ENCODE measurements at regions not wholly inside any gene's neighbourhood (a gene's known extent, or its start where the extent isn't known, plus 50 kb on each side); places are given as distances from the start of the nearest gene placed in this dataset.

DNA sequence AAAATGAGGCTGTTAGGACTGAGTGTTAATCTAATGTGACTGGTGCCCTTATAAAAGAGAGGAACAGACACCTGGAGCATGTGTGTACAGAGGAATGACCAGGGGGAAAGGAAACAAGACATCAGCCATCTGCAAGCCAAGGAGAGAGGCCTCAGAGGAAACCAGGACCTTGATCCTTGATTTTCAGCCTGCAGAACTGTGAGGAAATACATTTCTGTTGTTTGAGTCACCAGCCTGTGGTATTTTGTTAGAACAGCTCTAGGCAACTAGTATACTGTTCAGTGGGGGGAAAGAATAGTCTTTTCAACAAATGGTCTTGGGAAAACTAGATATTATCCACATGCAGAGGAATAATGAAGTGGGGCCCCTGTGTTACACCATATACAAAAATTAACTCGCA, 80.6 kb downstream of the CCR1 start:
- Histone ChIP-seq H2AFZ (ENCODE audit: low read depth, low read length) (no peak overlapping the region), H4K20me1 (ENCODE audit: insufficient read depth, low read length) (no peaks in the 10 kb centered on the region), H3K4me1 (ENCODE audit: low read length) (no peaks in the 10 kb centered on the region), H3K79me2 (ENCODE audit: low read length) (no peaks in the 10 kb centered on the region), H3K36me3 (replicated peaks; ENCODE audit: low read depth, low read length) (no peaks in the 10 kb centered on the region), H3K27ac (ENCODE audit: low read length) (no peak overlapping the region), H3K4me2 (ENCODE audit: low read length) (no peak overlapping the region), H3K9me3 (ENCODE audit: insufficient read depth, low read length) (no peaks in the 10 kb centered on the region), H3K4me3 (ENCODE audit: low read length) (no peak overlapping the region), H3K9ac (ENCODE audit: low read length) (no peak overlapping the region), H3K27me3 (ENCODE audit: low read depth, low read length) (peaks cover 30% of the 10 kb centered on the region)
- TF ChIP-seq, protein P1, sequence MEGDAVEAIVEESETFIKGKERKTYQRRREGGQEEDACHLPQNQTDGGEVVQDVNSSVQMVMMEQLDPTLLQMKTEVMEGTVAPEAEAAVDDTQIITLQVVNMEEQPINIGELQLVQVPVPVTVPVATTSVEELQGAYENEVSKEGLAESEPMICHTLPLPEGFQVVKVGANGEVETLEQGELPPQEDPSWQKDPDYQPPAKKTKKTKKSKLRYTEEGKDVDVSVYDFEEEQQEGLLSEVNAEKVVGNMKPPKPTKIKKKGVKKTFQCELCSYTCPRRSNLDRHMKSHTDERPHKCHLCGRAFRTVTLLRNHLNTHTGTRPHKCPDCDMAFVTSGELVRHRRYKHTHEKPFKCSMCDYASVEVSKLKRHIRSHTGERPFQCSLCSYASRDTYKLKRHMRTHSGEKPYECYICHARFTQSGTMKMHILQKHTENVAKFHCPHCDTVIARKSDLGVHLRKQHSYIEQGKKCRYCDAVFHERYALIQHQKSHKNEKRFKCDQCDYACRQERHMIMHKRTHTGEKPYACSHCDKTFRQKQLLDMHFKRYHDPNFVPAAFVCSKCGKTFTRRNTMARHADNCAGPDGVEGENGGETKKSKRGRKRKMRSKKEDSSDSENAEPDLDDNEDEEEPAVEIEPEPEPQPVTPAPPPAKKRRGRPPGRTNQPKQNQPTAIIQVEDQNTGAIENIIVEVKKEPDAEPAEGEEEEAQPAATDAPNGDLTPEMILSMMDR (IDR thresholded peaks at IDR 0.05; ENCODE audit: low read depth, low read length): no peak
- TF ChIP-seq EZH2phosphoT487 (IDR thresholded peaks at IDR 0.05; ENCODE audit: low read depth): no peak

DNA sequence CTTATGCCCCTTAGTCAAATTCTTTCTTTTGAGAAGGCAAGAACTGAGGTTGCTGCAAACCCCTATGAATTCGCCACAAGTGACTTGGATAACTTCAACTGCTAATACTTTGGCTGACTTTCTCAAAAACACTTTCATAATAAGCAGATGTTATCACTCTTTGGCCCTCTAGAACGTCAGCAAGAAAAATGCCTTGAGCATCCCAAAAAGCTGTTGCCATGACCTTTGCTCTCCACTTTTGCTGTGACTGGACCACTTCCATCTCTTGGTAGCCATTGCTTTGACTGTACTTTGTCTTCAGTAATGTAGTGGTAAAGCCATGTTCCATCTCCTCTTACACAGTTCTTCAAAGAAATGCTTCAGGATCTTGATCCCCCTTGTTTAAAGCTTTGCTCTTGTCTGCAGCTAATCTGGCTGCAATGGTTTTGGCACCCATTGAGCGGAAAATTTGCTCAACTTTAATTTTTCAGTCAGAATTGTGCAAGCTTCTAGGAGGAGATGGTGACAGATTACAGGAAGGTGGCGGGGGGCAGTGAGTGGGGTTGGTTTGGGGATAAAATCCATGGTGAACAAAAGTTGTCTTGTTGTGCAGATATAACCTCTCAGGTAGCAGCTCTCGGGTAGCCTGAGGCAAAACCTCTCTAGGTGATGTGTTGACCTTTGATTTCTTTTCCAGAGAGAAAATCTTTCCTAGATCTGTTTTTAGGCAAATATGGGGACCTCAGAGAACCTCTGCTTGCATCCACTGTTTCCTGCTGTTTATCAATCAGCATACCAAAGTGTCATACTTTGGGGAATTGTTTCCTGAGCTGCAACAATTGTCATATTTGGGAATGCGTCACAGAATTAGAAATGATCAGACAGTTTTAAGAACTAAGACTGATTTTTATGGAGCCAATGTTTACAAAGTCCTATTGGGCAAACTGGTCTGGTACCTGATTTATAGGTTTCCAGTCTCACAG, 83.6 kb downstream of the CCR1 start:
- H3K27ac ChIP-seq (ENCODE audit: low read length): no peak overlapping the region
- H3K9ac ChIP-seq (ENCODE audit: low read length): no peak overlapping the region
- H4K20me1 ChIP-seq (ENCODE audit: insufficient read depth, low read length): no peaks in the 10 kb centered on the region
- no peak overlapping the region for H3K4me3 ChIP-seq (ENCODE audit: low read length)
- no peaks in the 10 kb centered on the region for H3K4me1 ChIP-seq (ENCODE audit: low read length)
- H3K4me2 ChIP-seq (ENCODE audit: low read length): no peak overlapping the region
- H3K36me3 ChIP-seq (replicated peaks; ENCODE audit: low read depth, low read length): no peaks in the 10 kb centered on the region
- H3K79me2 ChIP-seq (ENCODE audit: low read length): no peaks in the 10 kb centered on the region
- TF ChIP-seq, protein P1 (IDR thresholded peaks at IDR 0.05; ENCODE audit: low read depth, low read length): no peak
- no peak for TF ChIP-seq EZH2phosphoT487 (IDR thresholded peaks at IDR 0.05; ENCODE audit: low read depth)
- peaks cover 56% of the 10 kb centered on the region for H3K27me3 ChIP-seq (ENCODE audit: low read depth, low read length)
- H3K9me3 ChIP-seq (ENCODE audit: insufficient read depth, low read length): no peaks in the 10 kb centered on the region
- no peak overlapping the region for H2AFZ ChIP-seq (ENCODE audit: low read depth, low read length)

DNA sequence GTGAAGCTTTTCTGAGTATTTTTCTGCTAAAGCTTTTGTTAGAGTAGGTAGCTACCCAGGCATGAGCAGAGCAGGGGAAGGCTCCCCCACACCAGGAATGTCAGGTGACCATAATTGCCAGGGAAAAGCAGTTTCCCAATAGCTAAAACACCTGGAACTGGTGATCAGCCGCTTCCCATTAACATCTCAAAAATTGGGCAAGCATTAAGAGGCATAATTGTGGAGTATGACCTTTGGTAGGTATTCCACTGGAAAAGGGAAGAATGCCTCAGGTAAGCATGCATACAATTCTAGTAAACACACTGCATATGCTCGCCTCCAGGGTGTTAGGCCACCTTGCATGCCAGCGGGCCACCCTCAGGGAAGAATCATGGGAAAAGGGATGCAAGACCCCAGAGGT, 84.5 kb downstream of the CCR1 start:
- no peaks in the 10 kb centered on the region for H4K20me1 ChIP-seq (ENCODE audit: insufficient read depth, low read length)
- H3K4me3 ChIP-seq (ENCODE audit: low read length): no peak overlapping the region
- peaks cover 56% of the 10 kb centered on the region for H3K27me3 ChIP-seq (ENCODE audit: low read depth, low read length)
- no peaks in the 10 kb centered on the region for H3K36me3 ChIP-seq (replicated peaks; ENCODE audit: low read depth, low read length)
- H3K27ac ChIP-seq (ENCODE audit: low read length): no peak overlapping the region
- H2AFZ ChIP-seq (ENCODE audit: low read depth, low read length): no peak overlapping the region
- H3K79me2 ChIP-seq (ENCODE audit: low read length): no peaks in the 10 kb centered on the region
- TF ChIP-seq EZH2phosphoT487 (IDR thresholded peaks at IDR 0.05; ENCODE audit: low read depth): no peak
- TF ChIP-seq, protein P1 (IDR thresholded peaks at IDR 0.05; ENCODE audit: low read depth, low read length): no peak
- no peak overlapping the region for H3K9ac ChIP-seq (ENCODE audit: low read length)
- no peaks in the 10 kb centered on the region for H3K9me3 ChIP-seq (ENCODE audit: insufficient read depth, low read length)
- no peak overlapping the region for H3K4me2 ChIP-seq (ENCODE audit: low read length)
- no peaks in the 10 kb centered on the region for H3K4me1 ChIP-seq (ENCODE audit: low read length)

DNA sequence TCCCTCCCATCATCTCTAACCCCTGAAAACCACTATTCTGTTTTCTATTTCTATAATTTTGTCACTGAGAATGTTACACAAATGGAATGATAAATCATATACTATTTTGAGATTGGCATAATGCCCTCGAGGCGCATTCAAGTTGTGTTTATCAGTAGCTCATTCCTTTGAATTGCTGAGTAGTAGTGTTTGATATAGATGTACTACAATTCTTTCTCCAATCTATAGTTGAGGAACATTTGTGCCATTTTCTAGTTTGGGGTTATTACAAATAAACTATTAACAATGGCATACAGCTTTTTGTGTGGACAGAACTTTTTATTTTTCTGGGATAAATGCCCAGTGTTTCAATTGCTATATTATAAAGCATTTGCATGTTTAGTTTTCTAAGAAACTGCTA, 86.0 kb downstream of the CCR1 start:
- Histone ChIP-seq H3K4me2 (ENCODE audit: low read length) (no peak overlapping the region), H3K79me2 (ENCODE audit: low read length) (no peaks in the 10 kb centered on the region), H4K20me1 (ENCODE audit: insufficient read depth, low read length) (no peaks in the 10 kb centered on the region), H3K27ac (ENCODE audit: low read length) (no peak overlapping the region), H3K9ac (ENCODE audit: low read length) (no peak overlapping the region), H3K4me1 (ENCODE audit: low read length) (no peaks in the 10 kb centered on the region), H3K36me3 (replicated peaks; ENCODE audit: low read depth, low read length) (no peaks in the 10 kb centered on the region), H3K9me3 (ENCODE audit: insufficient read depth, low read length) (no peaks in the 10 kb centered on the region), H3K27me3 (ENCODE audit: low read depth, low read length) (peaks cover 56% of the 10 kb centered on the region), H2AFZ (ENCODE audit: low read depth, low read length) (no peak overlapping the region), H3K4me3 (ENCODE audit: low read length) (no peak overlapping the region)
- no peak for TF ChIP-seq EZH2phosphoT487 (IDR thresholded peaks at IDR 0.05; ENCODE audit: low read depth)
- TF ChIP-seq, protein P1 (IDR thresholded peaks at IDR 0.05; ENCODE audit: low read depth, low read length): no peak

All from OCI-LY3 (cell line).